ENCODE measurements at regions not wholly inside any gene's neighbourhood (a gene's known extent, or its start where the extent isn't known, plus 50 kb on each side); places are given as distances from the start of the nearest gene placed in this dataset.
"Not testable (repeated sequence)": the region's sequence is repeated elsewhere in the genome, so short reads cannot be mapped to it uniquely, and the experiment has no call there.

DNA sequence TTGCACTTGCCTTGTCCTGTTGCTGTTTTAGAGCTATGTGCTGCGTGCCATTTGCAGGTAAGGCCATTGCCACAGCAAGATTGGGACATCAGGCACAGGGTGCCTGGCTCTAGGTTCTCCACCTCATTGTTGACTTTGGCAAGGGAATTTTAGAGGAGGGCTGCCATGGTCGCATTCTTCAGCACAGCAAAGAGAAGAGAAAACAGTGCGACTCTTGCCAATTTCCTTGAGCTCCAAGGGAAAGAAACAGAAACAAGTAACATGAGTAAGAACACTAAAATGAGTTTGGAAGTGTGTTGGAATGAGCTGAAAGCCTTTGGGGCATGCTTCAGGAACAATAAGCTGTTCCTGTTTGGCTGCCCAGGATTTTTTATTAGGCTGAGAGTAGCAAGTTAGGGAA, 188.1 kb upstream of the IL12B start:
- no peaks in the 10 kb centered on the region for H3K36me3 ChIP-seq (ENCODE audit: control insufficient read depth in 3 of 3, insufficient read depth in 3 of 3, low read length in 3 of 3)
- no peak overlapping the region for H3K27ac ChIP-seq (ENCODE audit: low read depth, low read length)
- H3K4me3 ChIP-seq (ENCODE audit: low read length in 3 of 3), result no peak overlapping the region
- no peaks in the 10 kb centered on the region for H3K4me1 ChIP-seq (ENCODE audit: control insufficient read depth in 3 of 3, insufficient read depth in 3 of 3, low read length in 3 of 3)
- H3K27me3 ChIP-seq (ENCODE audit: control insufficient read depth in 3 of 3, insufficient read depth in 3 of 3, low read length in 3 of 3), result no peaks in the 10 kb centered on the region
- no peak overlapping the region for H3K9ac ChIP-seq (ENCODE audit: low read depth in 1 of 3, low read length in 3 of 3)
- no peaks in the 10 kb centered on the region for H3K9me3 ChIP-seq (ENCODE audit: control insufficient read depth in 3 of 3, low read length in 3 of 3)

DNA sequence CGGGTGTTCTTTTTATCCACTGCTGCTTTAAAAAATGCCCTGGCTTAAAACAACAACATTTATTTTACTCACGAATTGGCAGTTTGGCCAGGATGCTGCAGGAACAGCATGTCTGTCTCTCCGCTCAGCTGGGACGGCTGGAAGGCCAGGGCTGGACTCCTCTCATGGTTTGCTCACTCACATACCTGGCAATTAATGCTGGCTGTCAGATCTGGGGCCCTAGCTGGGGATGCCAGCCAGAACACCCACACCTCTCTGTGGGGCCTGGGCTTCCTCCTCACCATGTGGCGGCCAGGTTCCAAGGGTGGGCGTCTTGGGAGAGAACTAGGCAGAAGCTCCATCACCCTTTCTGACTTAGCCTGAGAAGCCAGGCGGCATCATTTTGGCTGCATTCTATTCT, 189.1 kb upstream of the IL12B start:
- no peaks in the 10 kb centered on the region for H3K9me3 ChIP-seq (ENCODE audit: control insufficient read depth in 3 of 3, low read length in 3 of 3)
- no peak overlapping the region for H3K9ac ChIP-seq (ENCODE audit: low read depth in 1 of 3, low read length in 3 of 3)
- H3K27me3 ChIP-seq (ENCODE audit: control insufficient read depth in 3 of 3, insufficient read depth in 3 of 3, low read length in 3 of 3), result no peaks in the 10 kb centered on the region
- H3K4me3 ChIP-seq (ENCODE audit: low read length in 3 of 3), result no peak overlapping the region
- no peaks in the 10 kb centered on the region for H3K4me1 ChIP-seq (ENCODE audit: control insufficient read depth in 3 of 3, insufficient read depth in 3 of 3, low read length in 3 of 3)
- no peaks in the 10 kb centered on the region for H3K36me3 ChIP-seq (ENCODE audit: control insufficient read depth in 3 of 3, insufficient read depth in 3 of 3, low read length in 3 of 3)
- no peak overlapping the region for H3K27ac ChIP-seq (ENCODE audit: low read depth, low read length)

DNA sequence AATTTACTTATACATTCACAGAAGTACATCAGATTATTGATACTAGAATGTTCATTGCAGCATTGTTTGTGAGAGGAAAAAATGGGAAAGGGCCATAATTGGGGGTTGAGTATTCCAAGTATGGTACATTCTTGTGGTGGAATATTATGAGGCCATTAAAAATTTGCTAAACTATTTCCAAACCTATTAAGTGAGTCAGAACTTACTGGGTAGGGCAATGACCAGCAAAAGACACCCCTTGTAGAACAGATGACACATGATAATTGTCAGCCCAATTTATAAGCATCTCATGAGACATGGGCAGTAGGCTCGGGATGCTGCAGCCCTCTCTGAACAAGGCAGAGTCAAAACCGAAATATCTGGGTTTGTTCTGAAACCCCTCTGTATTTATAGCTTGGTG, 192.6 kb upstream of the IL12B start:
- Histone ChIP-seq H3K4me1 (ENCODE audit: control insufficient read depth in 3 of 3, insufficient read depth in 3 of 3, low read length in 3 of 3) (no peaks in the 10 kb centered on the region), H3K9me3 (ENCODE audit: control insufficient read depth in 3 of 3, low read length in 3 of 3) (no peaks in the 10 kb centered on the region), H3K4me3 (ENCODE audit: low read length in 3 of 3) (no peak overlapping the region), H3K36me3 (ENCODE audit: control insufficient read depth in 3 of 3, insufficient read depth in 3 of 3, low read length in 3 of 3) (no peaks in the 10 kb centered on the region), H3K27me3 (ENCODE audit: control insufficient read depth in 3 of 3, insufficient read depth in 3 of 3, low read length in 3 of 3) (no peaks in the 10 kb centered on the region), H3K9ac (ENCODE audit: low read depth in 1 of 3, low read length in 3 of 3) (no peak overlapping the region), H3K27ac (ENCODE audit: low read depth, low read length) (no peak overlapping the region)

DNA sequence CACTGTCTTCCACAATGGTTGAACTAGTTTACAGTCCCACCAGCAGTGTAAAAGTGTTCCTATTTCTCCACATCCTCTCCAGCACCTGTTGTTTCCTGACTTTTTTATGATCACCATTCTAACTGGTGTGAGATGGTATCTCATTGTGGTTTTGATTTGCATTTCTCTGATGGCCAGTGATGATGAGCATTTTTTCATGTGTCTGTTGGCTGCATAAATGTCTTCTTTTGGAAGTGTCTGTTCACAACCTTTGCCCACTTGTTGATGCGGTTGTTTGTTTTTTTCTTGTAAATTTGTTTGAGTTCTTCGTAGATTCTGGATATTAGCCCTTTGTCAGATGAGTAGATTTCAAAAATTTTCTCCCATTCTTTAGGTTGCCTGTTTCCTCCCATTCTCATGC, 194.0 kb upstream of the IL12B start:
- not testable (repeated sequence) for H3K27ac ChIP-seq (ENCODE audit: low read depth, low read length); H3K36me3 ChIP-seq (ENCODE audit: control insufficient read depth in 3 of 3, insufficient read depth in 3 of 3, low read length in 3 of 3); H3K27me3 ChIP-seq (ENCODE audit: control insufficient read depth in 3 of 3, insufficient read depth in 3 of 3, low read length in 3 of 3); H3K4me1 ChIP-seq (ENCODE audit: control insufficient read depth in 3 of 3, insufficient read depth in 3 of 3, low read length in 3 of 3); H3K4me3 ChIP-seq (ENCODE audit: low read length in 3 of 3); H3K9me3 ChIP-seq (ENCODE audit: control insufficient read depth in 3 of 3, low read length in 3 of 3); H3K9ac ChIP-seq (ENCODE audit: low read depth in 1 of 3, low read length in 3 of 3)

DNA sequence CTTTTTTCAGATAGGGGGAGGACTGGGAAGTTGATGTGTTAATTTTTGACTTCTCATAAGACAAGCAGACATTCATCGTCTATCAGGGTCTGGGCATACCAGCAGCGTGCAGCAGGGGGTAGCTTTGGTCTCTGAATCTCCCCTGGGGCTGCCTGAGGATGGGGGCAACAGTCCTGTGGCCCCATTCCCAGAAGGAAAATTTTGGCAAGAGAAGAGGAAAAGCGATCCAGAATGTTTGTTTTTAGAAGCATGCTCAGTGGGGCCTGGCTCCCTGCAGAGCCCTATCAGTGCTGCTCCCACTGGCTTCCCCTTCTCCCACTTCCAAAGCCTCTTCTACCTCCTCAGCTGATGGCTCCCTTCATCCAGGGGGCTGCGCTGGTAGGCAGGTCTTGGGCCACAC, 194.8 kb upstream of the IL12B start:
- H3K9me3 ChIP-seq (ENCODE audit: control insufficient read depth in 3 of 3, low read length in 3 of 3), result no peaks in the 10 kb centered on the region
- no peak overlapping the region for H3K4me3 ChIP-seq (ENCODE audit: low read length in 3 of 3)
- H3K27me3 ChIP-seq (ENCODE audit: control insufficient read depth in 3 of 3, insufficient read depth in 3 of 3, low read length in 3 of 3), result no peaks in the 10 kb centered on the region
- no peak overlapping the region for H3K27ac ChIP-seq (ENCODE audit: low read depth, low read length)
- H3K9ac ChIP-seq (ENCODE audit: low read depth in 1 of 3, low read length in 3 of 3), result no peak overlapping the region
- H3K4me1 ChIP-seq (ENCODE audit: control insufficient read depth in 3 of 3, insufficient read depth in 3 of 3, low read length in 3 of 3), result no peaks in the 10 kb centered on the region
- no peaks in the 10 kb centered on the region for H3K36me3 ChIP-seq (ENCODE audit: control insufficient read depth in 3 of 3, insufficient read depth in 3 of 3, low read length in 3 of 3)

DNA sequence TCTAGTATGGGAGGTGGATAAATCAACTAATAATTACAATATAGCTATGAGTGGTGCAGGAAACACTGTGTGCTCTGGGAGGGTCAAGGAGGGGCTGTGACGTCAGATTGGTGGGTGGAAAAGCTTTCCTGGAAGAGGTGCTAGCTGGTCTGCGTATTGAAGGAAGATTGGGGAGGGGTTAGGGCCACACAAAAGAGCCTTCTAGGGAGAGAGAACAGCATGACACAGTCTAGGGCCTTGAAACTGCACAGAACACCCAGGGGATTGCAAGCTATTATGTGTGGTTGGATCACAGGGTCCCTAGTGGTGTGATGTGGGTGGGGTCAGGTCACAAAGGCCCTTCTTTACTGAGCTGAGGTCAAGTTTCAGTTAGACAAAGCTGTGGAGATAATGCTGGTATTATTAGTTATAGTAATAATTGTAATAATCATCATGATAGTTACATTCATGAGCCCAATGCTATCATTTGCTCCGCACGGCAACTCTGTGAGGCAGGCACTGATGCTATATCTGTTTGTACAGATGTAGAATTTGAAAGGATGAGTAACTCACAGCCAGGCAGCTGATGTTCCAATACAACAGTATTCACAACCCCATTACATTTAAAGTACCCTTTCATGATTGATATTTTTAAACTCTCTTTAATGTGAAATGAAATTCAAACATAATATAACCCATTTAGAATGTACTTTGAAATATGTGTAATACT, 197.4 kb upstream of the IL12B start:
- no peaks in the 10 kb centered on the region for H3K36me3 ChIP-seq (ENCODE audit: control insufficient read depth in 3 of 3, insufficient read depth in 3 of 3, low read length in 3 of 3)
- no peak overlapping the region for H3K9ac ChIP-seq (ENCODE audit: low read depth in 1 of 3, low read length in 3 of 3)
- no peak overlapping the region for H3K4me3 ChIP-seq (ENCODE audit: low read length in 3 of 3)
- H3K27me3 ChIP-seq (ENCODE audit: control insufficient read depth in 3 of 3, insufficient read depth in 3 of 3, low read length in 3 of 3), result no peaks in the 10 kb centered on the region
- H3K4me1 ChIP-seq (ENCODE audit: control insufficient read depth in 3 of 3, insufficient read depth in 3 of 3, low read length in 3 of 3), result no peaks in the 10 kb centered on the region
- no peak overlapping the region for H3K27ac ChIP-seq (ENCODE audit: low read depth, low read length)
- H3K9me3 ChIP-seq (ENCODE audit: control insufficient read depth in 3 of 3, low read length in 3 of 3), result no peaks in the 10 kb centered on the region

DNA sequence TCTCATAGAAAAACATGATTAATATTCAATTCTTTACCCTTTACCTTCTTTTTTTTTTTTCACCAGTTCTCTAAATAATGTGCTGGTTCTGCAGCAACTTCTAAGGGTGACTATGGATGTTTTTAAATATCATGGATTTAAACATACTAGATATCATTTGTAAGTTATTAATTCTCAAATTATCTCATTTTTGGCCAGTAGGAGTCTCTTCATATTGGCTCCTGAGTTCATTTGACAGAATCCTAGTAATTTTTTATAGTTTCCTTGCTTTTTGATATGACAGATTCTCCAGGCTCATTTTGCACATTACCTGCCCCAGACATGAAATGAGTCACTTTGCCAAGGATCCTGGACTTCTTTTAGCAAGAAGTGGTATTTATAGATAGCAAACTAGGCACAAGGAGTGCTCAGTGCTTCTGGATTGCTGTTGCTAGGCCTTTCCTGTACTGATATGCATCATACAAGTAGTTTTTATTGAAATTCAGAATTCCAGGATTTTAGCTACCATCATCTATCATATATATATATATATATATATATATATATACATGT, 201.3 kb upstream of the IL12B start:
- no peak overlapping the region for H3K9ac ChIP-seq (ENCODE audit: low read depth in 1 of 3, low read length in 3 of 3)
- H3K36me3 ChIP-seq (ENCODE audit: control insufficient read depth in 3 of 3, insufficient read depth in 3 of 3, low read length in 3 of 3), result no peaks in the 10 kb centered on the region

DNA sequence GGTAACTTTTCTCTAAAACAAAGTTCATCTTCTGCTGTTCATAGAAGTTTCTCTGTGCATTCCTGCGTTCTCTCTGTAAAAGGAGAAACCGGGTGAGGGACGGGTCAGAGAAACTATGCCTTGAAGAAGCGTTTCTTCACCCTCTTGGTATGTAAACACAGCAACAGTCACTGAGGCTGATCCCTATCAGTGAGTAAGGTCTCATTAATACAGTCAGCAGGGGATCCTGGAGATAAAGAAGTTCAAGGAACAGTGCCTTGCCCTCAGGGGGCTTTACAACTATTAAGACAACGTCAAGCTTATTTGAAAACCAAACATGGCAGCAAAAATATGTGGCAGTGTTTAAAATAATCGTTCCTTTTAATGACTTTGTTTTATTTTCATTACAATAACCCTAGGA, 202.9 kb upstream of the IL12B start:
- no peaks in the 10 kb centered on the region for H3K4me1 ChIP-seq (ENCODE audit: control insufficient read depth in 3 of 3, insufficient read depth in 3 of 3, low read length in 3 of 3)
- no peaks in the 10 kb centered on the region for H3K9me3 ChIP-seq (ENCODE audit: control insufficient read depth in 3 of 3, low read length in 3 of 3)
- no peak overlapping the region for H3K4me3 ChIP-seq (ENCODE audit: low read length in 3 of 3)
- H3K9ac ChIP-seq (ENCODE audit: low read depth in 1 of 3, low read length in 3 of 3), result no peak overlapping the region
- no peaks in the 10 kb centered on the region for H3K36me3 ChIP-seq (ENCODE audit: control insufficient read depth in 3 of 3, insufficient read depth in 3 of 3, low read length in 3 of 3)
- H3K27me3 ChIP-seq (ENCODE audit: control insufficient read depth in 3 of 3, insufficient read depth in 3 of 3, low read length in 3 of 3), result no peaks in the 10 kb centered on the region
- H3K27ac ChIP-seq (ENCODE audit: low read depth, low read length), result no peak overlapping the region

More for the DNA sequence above, 201.3 kb upstream of the IL12B start:
- H3K4me1 ChIP-seq (ENCODE audit: control insufficient read depth in 3 of 3, insufficient read depth in 3 of 3, low read length in 3 of 3), result no peaks in the 10 kb centered on the region
- no peak overlapping the region for H3K27ac ChIP-seq (ENCODE audit: low read depth, low read length)
- H3K9me3 ChIP-seq (ENCODE audit: control insufficient read depth in 3 of 3, low read length in 3 of 3), result no peaks in the 10 kb centered on the region
- no peak overlapping the region for H3K4me3 ChIP-seq (ENCODE audit: low read length in 3 of 3)
- H3K27me3 ChIP-seq (ENCODE audit: control insufficient read depth in 3 of 3, insufficient read depth in 3 of 3, low read length in 3 of 3), result no peaks in the 10 kb centered on the region

DNA sequence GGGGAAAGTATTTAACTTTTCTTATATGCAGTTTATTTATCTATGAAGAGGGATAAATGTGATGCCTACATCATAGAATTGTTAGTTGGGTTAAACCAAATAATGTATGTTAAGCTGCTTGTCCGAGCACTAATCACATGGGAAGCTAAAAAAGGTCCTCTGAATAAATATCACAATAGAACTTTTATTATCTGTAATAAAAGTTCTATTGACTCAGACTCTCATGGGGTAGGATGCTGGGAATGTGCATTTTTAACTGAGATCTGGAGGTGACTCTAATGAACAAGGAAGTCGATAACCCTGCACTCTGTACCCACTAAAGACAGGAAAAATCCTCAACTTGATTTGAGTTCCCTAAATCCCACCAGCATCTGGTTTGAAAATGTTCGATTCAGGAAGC, 205.9 kb upstream of the IL12B start:
- H3K27me3 ChIP-seq (ENCODE audit: control insufficient read depth in 3 of 3, insufficient read depth in 3 of 3, low read length in 3 of 3), result no peaks in the 10 kb centered on the region
- no peaks in the 10 kb centered on the region for H3K4me1 ChIP-seq (ENCODE audit: control insufficient read depth in 3 of 3, insufficient read depth in 3 of 3, low read length in 3 of 3)
- H3K4me3 ChIP-seq (ENCODE audit: low read length in 3 of 3), result no peak overlapping the region

DNA sequence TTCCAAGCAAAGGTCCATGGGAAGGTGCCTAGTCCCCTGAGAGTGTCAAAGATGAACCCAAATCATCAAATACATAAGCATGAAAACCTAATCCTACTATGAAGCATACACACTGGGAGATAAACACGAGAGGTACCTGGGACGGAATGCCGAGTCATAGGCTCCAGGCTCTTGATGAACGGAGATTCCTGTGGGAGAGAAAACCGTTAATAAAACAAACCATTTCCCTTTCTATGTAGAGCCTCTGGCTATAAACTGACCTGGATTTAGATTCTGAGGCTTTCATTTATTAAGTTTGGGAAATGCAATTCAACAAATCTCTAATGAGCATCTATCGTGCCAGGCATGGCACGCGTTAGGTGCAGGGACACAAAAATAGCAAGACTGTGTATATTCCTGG, 206.4 kb upstream of the IL12B start:
- Histone ChIP-seq H3K27ac (ENCODE audit: low read depth, low read length) (no peak overlapping the region), H3K36me3 (ENCODE audit: control insufficient read depth in 3 of 3, insufficient read depth in 3 of 3, low read length in 3 of 3) (no peaks in the 10 kb centered on the region)

More for the DNA sequence above, 205.9 kb upstream of the IL12B start:
- H3K9ac ChIP-seq (ENCODE audit: low read depth in 1 of 3, low read length in 3 of 3), result no peak overlapping the region
- no peaks in the 10 kb centered on the region for H3K9me3 ChIP-seq (ENCODE audit: control insufficient read depth in 3 of 3, low read length in 3 of 3)
- H3K36me3 ChIP-seq (ENCODE audit: control insufficient read depth in 3 of 3, insufficient read depth in 3 of 3, low read length in 3 of 3), result no peaks in the 10 kb centered on the region
- H3K27ac ChIP-seq (ENCODE audit: low read depth, low read length), result no peak overlapping the region

More for the DNA sequence above, 206.4 kb upstream of the IL12B start:
- Histone ChIP-seq H3K27me3 (ENCODE audit: control insufficient read depth in 3 of 3, insufficient read depth in 3 of 3, low read length in 3 of 3) (no peaks in the 10 kb centered on the region), H3K4me3 (ENCODE audit: low read length in 3 of 3) (no peak overlapping the region), H3K9ac (ENCODE audit: low read depth in 1 of 3, low read length in 3 of 3) (no peak overlapping the region), H3K4me1 (ENCODE audit: control insufficient read depth in 3 of 3, insufficient read depth in 3 of 3, low read length in 3 of 3) (no peaks in the 10 kb centered on the region), H3K9me3 (ENCODE audit: control insufficient read depth in 3 of 3, low read length in 3 of 3) (no peaks in the 10 kb centered on the region)

All from skeletal muscle tissue (tissue), 3 donors.